ENCODE measurements at regions not wholly inside any gene's neighbourhood (a gene's known extent, or its start where the extent isn't known, plus 50 kb on each side); places are given as distances from the start of the nearest gene placed in this dataset.

DNA sequence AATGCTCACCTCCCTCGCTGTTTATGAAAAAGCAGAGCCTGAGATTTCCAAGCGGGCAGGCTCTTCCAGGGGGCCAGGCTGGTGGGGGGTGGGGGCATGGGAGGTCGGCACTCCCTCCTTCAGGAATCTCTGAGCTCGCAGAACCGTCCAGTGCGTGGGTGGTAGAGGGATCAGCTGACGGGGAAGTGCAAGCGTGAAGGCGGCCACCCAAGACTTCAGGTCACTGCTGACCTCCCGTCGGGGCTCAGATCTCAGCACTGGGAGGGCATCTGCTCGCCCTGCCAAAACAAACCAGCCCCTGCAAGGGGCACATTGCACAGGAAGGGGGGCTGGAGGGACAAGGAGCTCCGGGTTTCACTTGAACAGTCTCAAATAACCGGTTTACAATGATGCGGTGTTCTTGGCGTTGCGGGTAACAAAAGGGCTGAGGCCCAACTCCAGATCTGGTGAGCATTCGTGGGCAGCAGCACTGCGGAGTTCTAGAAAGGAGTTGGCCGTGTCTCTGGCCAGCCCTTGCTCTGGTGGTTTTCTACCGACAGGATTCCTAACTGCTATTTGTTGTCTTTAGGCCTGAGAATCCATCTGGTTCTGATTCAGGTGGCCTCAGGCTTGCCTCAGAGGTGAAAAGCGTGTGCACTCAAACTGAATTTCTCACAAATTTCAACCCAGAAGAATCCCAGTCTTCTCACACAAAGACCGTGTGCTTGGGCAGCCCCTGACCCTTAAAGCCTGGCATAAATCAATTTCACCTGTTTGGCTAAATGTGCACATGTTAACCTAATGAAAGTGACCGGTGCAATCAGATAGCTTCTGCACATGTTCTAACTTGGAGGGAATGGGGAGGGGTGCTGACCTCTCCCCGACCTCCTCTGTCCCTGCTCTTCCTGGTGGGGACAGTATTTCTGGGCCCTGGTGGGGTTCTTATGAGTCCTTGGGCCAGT lies 191.6 kb downstream of the MYLK4 start:
- TF ChIP-seq, protein P1, sequence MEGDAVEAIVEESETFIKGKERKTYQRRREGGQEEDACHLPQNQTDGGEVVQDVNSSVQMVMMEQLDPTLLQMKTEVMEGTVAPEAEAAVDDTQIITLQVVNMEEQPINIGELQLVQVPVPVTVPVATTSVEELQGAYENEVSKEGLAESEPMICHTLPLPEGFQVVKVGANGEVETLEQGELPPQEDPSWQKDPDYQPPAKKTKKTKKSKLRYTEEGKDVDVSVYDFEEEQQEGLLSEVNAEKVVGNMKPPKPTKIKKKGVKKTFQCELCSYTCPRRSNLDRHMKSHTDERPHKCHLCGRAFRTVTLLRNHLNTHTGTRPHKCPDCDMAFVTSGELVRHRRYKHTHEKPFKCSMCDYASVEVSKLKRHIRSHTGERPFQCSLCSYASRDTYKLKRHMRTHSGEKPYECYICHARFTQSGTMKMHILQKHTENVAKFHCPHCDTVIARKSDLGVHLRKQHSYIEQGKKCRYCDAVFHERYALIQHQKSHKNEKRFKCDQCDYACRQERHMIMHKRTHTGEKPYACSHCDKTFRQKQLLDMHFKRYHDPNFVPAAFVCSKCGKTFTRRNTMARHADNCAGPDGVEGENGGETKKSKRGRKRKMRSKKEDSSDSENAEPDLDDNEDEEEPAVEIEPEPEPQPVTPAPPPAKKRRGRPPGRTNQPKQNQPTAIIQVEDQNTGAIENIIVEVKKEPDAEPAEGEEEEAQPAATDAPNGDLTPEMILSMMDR (IDR thresholded peaks at IDR 0.05; ENCODE audit: low read depth, low read length, poor library complexity, severe bottlenecking): no peak
- TF ChIP-seq EZH2phosphoT487 (IDR thresholded peaks at IDR 0.05; ENCODE audit: borderline replicate concordance, low read length): no peak

Measured in DOHH2 (cell line).